ENCODE measurements at regions not wholly inside any gene's neighbourhood (a gene's known extent, or its start where the extent isn't known, plus 50 kb on each side); places are given as distances from the start of the nearest gene placed in this dataset.
A peak's percentile ranks its signal among the peaks of the same experiment; 100 is the strongest.

DNA sequence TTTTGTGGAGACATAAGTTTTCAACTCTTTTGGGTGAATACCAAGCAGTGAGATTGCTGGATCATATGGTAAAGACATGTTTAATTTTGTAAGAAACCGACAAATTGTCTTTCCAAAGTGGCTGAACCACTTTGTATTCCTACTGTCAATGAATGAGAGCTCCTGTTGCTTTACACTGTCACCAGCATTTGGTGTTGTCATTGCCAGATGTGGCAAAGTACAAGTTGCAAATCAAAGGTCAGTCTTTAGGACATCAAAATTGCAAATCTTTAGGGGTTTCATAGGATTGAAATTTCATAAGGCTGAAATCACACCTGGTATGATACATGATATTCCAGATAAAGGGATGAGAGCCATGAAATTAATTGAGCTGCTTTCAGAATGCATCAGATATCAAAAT is 67.7 kb upstream of the ELOVL6 start:
- H3K4me3 ChIP-seq (ENCODE audit: insufficient read depth, low read depth, low read length), result no peak overlapping the region
- no peaks in the 10 kb centered on the region for H3K9me3 ChIP-seq (ENCODE audit: insufficient read depth, low read depth, low read length)
- TF ChIP-seq, protein P1, sequence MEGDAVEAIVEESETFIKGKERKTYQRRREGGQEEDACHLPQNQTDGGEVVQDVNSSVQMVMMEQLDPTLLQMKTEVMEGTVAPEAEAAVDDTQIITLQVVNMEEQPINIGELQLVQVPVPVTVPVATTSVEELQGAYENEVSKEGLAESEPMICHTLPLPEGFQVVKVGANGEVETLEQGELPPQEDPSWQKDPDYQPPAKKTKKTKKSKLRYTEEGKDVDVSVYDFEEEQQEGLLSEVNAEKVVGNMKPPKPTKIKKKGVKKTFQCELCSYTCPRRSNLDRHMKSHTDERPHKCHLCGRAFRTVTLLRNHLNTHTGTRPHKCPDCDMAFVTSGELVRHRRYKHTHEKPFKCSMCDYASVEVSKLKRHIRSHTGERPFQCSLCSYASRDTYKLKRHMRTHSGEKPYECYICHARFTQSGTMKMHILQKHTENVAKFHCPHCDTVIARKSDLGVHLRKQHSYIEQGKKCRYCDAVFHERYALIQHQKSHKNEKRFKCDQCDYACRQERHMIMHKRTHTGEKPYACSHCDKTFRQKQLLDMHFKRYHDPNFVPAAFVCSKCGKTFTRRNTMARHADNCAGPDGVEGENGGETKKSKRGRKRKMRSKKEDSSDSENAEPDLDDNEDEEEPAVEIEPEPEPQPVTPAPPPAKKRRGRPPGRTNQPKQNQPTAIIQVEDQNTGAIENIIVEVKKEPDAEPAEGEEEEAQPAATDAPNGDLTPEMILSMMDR (IDR thresholded peaks at IDR 0.05; ENCODE audit: insufficient read depth, low read depth, low read length), result no peak
- TF ChIP-seq EZH2 (IDR thresholded peaks at IDR 0.05; ENCODE audit: insufficient read depth, low read length), result no peak
- Mint-ChIP-seq H3K9me3 (ENCODE audit: unreplicated experiment) (no peaks in the 10 kb centered on the region), H3K4me1 (ENCODE audit: low read depth, unreplicated experiment) (peaks cover 13% of the 10 kb centered on the region), H3K27ac (ENCODE audit: unreplicated experiment) (no peak overlapping the region), H3K4me3 (ENCODE audit: unreplicated experiment) (no peak overlapping the region), H3K36me3 (ENCODE audit: low read depth, unreplicated experiment) (no peaks in the 10 kb centered on the region), H3K27me3 (ENCODE audit: low read depth, unreplicated experiment) (no peaks in the 10 kb centered on the region)
- no peaks in the 10 kb centered on the region for H3K79me2 ChIP-seq (ENCODE audit: insufficient read depth, low read length)
- FAIRE-seq, result peak; percentile 37
- H3K36me3 ChIP-seq (ENCODE audit: insufficient read depth, low read length), result no peaks in the 10 kb centered on the region
- H3K4me1 ChIP-seq (ENCODE audit: insufficient read depth, low read length), result peaks cover under 1% of the 10 kb centered on the region
- no peak overlapping the region for H3K9ac ChIP-seq (ENCODE audit: low read length)
- H3K27me3 ChIP-seq (ENCODE audit: insufficient read depth, low read length), result no peaks in the 10 kb centered on the region
- H4K20me1 ChIP-seq (ENCODE audit: insufficient read depth, low read length), result no peaks in the 10 kb centered on the region
- H2AFZ ChIP-seq (ENCODE audit: low read depth, low read length), result no peak overlapping the region
- no peak overlapping the region for H3K4me2 ChIP-seq (ENCODE audit: low read length)
- no peak overlapping the region for H3K27ac ChIP-seq (ENCODE audit: low read depth, low read length)
- DNase-seq (ENCODE audit: low read depth), result no peak

DNA sequence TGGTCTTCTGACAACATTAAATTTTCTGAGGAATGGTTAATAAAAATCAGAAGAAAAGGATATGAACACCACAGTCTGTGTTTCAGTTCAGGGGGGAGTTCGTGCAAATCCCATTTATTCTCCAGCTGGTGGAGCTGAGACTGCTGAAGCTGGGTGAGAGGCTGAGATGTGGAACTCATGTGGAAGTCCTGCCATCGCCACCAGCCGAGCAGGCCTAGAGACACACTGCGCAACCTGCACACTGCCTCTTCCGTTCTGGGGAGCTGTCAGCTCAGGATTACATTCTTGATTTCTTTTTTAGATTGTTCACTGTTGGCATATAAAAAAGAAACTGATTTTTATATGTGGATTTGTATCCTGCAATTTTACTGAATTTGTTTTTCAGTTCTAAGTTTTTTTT is 66.6 kb upstream of the ELOVL6 start:
- Mint-ChIP-seq H3K27me3 (ENCODE audit: low read depth, unreplicated experiment) (no peaks in the 10 kb centered on the region), H3K4me3 (ENCODE audit: unreplicated experiment) (no peak overlapping the region), H3K36me3 (ENCODE audit: low read depth, unreplicated experiment) (no peaks in the 10 kb centered on the region), H3K27ac (ENCODE audit: unreplicated experiment) (no peak overlapping the region), H3K4me1 (ENCODE audit: low read depth, unreplicated experiment) (peaks cover 12% of the 10 kb centered on the region), H3K9me3 (ENCODE audit: unreplicated experiment) (no peaks in the 10 kb centered on the region)
- Histone ChIP-seq H3K9me3 (ENCODE audit: insufficient read depth, low read depth, low read length) (no peaks in the 10 kb centered on the region), H3K4me3 (ENCODE audit: insufficient read depth, low read depth, low read length) (no peak overlapping the region), H3K4me1 (ENCODE audit: insufficient read depth, low read length) (no peaks in the 10 kb centered on the region), H3K4me2 (ENCODE audit: low read length) (no peak overlapping the region), H3K36me3 (ENCODE audit: insufficient read depth, low read length) (no peaks in the 10 kb centered on the region), H3K27ac (ENCODE audit: low read depth, low read length) (no peak overlapping the region), H3K27me3 (ENCODE audit: insufficient read depth, low read length) (no peaks in the 10 kb centered on the region), H2AFZ (ENCODE audit: low read depth, low read length) (no peak overlapping the region), H3K9ac (ENCODE audit: low read length) (no peak overlapping the region), H3K79me2 (ENCODE audit: insufficient read depth, low read length) (no peaks in the 10 kb centered on the region), H4K20me1 (ENCODE audit: insufficient read depth, low read length) (no peaks in the 10 kb centered on the region)
- no peak for TF ChIP-seq EZH2 (IDR thresholded peaks at IDR 0.05; ENCODE audit: insufficient read depth, low read length)
- TF ChIP-seq, protein P1 (IDR thresholded peaks at IDR 0.05; ENCODE audit: insufficient read depth, low read depth, low read length), result no peak
- FAIRE-seq (no peak), DNase-seq (ENCODE audit: low read depth) (no peak)

DNA sequence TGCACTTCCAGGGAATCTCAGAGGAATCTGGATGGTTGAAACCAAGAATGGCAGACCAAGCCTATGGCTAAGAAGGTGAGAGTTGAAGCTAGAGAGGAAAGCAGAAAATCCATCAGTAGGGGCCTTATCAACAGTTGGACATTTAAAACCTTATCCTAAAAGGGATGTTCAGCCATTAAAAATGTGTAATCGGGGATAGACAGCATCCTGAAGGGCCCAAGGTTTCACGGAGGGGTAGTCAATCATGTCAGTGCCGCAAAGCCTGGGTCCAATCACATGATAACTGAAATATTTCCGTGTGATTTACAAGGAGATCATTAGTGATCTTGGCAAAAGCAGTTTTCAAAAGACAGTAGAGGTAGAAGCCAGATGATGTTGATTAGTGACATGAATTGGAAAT is 61.9 kb upstream of the ELOVL6 start:
- Mint-ChIP-seq H3K27ac (ENCODE audit: unreplicated experiment) (no peak overlapping the region), H3K9me3 (ENCODE audit: unreplicated experiment) (no peaks in the 10 kb centered on the region), H3K27me3 (ENCODE audit: low read depth, unreplicated experiment) (no peaks in the 10 kb centered on the region), H3K4me3 (ENCODE audit: unreplicated experiment) (peak overlapping the region; percentile 2), H3K4me1 (ENCODE audit: low read depth, unreplicated experiment) (peaks cover 3% of the 10 kb centered on the region), H3K36me3 (ENCODE audit: low read depth, unreplicated experiment) (no peaks in the 10 kb centered on the region)
- no peak for FAIRE-seq
- H3K36me3 ChIP-seq (ENCODE audit: insufficient read depth, low read length), result no peaks in the 10 kb centered on the region
- H2AFZ ChIP-seq (ENCODE audit: low read depth, low read length), result no peak overlapping the region
- no peaks in the 10 kb centered on the region for H3K9me3 ChIP-seq (ENCODE audit: insufficient read depth, low read depth, low read length)
- H3K79me2 ChIP-seq (ENCODE audit: insufficient read depth, low read length), result no peaks in the 10 kb centered on the region
- H3K27me3 ChIP-seq (ENCODE audit: insufficient read depth, low read length), result no peaks in the 10 kb centered on the region
- TF ChIP-seq EZH2 (IDR thresholded peaks at IDR 0.05; ENCODE audit: insufficient read depth, low read length), result no peak
- TF ChIP-seq, protein P1 (IDR thresholded peaks at IDR 0.05; ENCODE audit: insufficient read depth, low read depth, low read length), result no peak
- no peak overlapping the region for H3K27ac ChIP-seq (ENCODE audit: low read depth, low read length)
- H3K9ac ChIP-seq (ENCODE audit: low read length), result no peak overlapping the region
- no peak overlapping the region for H3K4me2 ChIP-seq (ENCODE audit: low read length)
- no peaks in the 10 kb centered on the region for H4K20me1 ChIP-seq (ENCODE audit: insufficient read depth, low read length)
- no peak overlapping the region for H3K4me3 ChIP-seq (ENCODE audit: insufficient read depth, low read depth, low read length)
- no peak for DNase-seq (ENCODE audit: low read depth)
- no peaks in the 10 kb centered on the region for H3K4me1 ChIP-seq (ENCODE audit: insufficient read depth, low read length)

Data from astrocyte (in vitro differentiated cells and primary cell).